Gastrocnemius medialis (tissue), 4 donors: ENCODE measurements at regions not wholly inside any gene's neighbourhood (a gene's known extent, or its start where the extent isn't known, plus 50 kb on each side); places are given as distances from the start of the nearest gene placed in this dataset.

Source experiments
- POLR2A ChIP-seq, 2 donors: fragments of 450-650 bp; IDR thresholded peaks; one replicate each; pipeline ENCODE4 v1.6.1; 2017; ENCODE audit warnings: antibody characterized with exemption in 2 of 2, mild to moderate bottlenecking in 2 of 2, moderate library complexity in 2 of 2
- TF ChIP-seq, protein P1 (sequence below), 5 experiments: fragments of 450-650 bp in 3 of 5; fragments of 200-600 bp in 2 of 5; sonication (generic) in 2 of 5; IDR thresholded peaks in 4 of 5; conservative IDR thresholded peaks in 1 of 5; 1 replicate in 4 of 5; 2 replicates in 1 of 5; pipeline ENCODE4 v1.5.1; 2016 to 2019; ENCODE audit warnings: antibody characterized with exemption in 5 of 5, mild to moderate bottlenecking in 3 of 5, moderate library complexity in 3 of 5

DNA sequence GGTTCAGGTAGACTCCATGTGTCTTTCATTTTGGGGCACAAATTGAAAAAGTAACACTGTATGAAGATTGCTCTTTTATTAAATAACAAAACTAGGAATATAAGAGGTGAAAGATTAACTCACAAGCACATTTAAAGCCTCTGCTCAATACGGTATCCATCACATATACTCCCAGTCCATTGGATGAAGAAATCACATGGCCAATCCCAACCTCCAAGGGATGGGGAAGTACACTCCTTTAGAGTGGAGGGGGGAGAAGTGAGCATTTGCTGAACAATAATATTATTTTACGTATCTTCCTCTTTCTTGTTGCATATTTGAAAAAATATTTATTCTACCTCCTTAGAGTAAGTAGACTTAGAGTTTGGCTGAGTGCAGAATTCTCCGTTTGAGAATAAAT is 316.5 kb downstream of the LMX1A start:
- no peak for TF ChIP-seq POLR2A (IDR thresholded peaks at IDR 0.05)
- TF ChIP-seq, protein P1, sequence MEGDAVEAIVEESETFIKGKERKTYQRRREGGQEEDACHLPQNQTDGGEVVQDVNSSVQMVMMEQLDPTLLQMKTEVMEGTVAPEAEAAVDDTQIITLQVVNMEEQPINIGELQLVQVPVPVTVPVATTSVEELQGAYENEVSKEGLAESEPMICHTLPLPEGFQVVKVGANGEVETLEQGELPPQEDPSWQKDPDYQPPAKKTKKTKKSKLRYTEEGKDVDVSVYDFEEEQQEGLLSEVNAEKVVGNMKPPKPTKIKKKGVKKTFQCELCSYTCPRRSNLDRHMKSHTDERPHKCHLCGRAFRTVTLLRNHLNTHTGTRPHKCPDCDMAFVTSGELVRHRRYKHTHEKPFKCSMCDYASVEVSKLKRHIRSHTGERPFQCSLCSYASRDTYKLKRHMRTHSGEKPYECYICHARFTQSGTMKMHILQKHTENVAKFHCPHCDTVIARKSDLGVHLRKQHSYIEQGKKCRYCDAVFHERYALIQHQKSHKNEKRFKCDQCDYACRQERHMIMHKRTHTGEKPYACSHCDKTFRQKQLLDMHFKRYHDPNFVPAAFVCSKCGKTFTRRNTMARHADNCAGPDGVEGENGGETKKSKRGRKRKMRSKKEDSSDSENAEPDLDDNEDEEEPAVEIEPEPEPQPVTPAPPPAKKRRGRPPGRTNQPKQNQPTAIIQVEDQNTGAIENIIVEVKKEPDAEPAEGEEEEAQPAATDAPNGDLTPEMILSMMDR (IDR thresholded peaks at IDR 0.05 in 4 of 5, conservative IDR thresholded peaks at IDR 0.05 in 1 of 5) = no peak
